ENCODE measurements at regions not wholly inside any gene's neighbourhood (a gene's known extent, or its start where the extent isn't known, plus 50 kb on each side); places are given as distances from the start of the nearest gene placed in this dataset.

DNA sequence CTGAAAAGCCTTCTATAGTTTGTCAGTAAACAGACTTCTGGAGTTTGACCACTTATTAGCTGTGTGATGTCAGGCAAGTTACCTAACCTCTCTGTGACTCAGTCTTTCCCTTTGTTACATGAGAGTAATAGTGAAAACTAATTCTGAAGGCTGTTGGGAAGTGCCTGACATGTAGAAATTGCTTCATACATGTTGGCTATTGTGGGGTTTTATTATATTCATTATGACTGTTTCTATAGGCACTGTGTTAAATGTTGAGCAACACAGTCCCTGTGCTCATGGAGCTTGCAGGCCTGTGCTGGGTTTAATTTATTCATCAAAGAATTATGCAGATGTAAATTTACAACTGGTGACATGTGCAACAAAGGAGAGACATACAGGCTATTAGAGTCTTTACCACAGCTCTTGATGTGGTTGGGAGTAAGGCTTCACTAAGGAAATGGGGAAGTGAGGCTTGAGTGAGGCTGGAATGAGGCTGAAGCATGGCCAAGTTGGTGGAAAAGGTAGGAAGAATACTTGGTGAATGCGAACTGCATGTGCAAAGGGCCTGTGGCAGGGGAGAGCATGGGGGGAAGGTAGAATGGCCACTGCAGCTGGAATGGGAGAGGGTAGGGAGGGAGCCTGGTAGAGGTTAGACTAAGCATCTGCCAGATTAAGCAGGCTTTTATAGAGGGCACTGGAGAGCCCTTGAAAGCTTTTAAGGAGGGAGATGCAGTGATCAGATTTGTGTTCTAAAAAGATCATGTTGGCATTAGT is 236.4 kb upstream of the CRY1 start:
- TF ChIP-seq, protein P1, sequence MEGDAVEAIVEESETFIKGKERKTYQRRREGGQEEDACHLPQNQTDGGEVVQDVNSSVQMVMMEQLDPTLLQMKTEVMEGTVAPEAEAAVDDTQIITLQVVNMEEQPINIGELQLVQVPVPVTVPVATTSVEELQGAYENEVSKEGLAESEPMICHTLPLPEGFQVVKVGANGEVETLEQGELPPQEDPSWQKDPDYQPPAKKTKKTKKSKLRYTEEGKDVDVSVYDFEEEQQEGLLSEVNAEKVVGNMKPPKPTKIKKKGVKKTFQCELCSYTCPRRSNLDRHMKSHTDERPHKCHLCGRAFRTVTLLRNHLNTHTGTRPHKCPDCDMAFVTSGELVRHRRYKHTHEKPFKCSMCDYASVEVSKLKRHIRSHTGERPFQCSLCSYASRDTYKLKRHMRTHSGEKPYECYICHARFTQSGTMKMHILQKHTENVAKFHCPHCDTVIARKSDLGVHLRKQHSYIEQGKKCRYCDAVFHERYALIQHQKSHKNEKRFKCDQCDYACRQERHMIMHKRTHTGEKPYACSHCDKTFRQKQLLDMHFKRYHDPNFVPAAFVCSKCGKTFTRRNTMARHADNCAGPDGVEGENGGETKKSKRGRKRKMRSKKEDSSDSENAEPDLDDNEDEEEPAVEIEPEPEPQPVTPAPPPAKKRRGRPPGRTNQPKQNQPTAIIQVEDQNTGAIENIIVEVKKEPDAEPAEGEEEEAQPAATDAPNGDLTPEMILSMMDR (IDR thresholded peaks at IDR 0.05 in 2 of 3, conservative IDR thresholded peaks at IDR 0.05 in 1 of 3; ENCODE audit: insufficient read depth in 2 of 3, low read depth in 1 of 3, low read length in 3 of 3): no peak
- TF ChIP-seq CHD2 (IDR thresholded peaks at IDR 0.05; ENCODE audit: low read depth, low read length) (no peak), MTA1 (IDR thresholded peaks at IDR 0.05; ENCODE audit: borderline replicate concordance) (no peak), FOXA1 (IDR thresholded peaks at IDR 0.05; ENCODE audit: borderline replicate concordance) (no peak), SAFB2 (IDR thresholded peaks at IDR 0.05; ENCODE audit: borderline replicate concordance, low read depth, low read length, severe bottlenecking) (no peak), POLR2AphosphoS5 (IDR thresholded peaks at IDR 0.05; ENCODE audit: control insufficient read depth, insufficient read depth, low read depth, low read length) (no peak), CBX2 (IDR thresholded peaks at IDR 0.05; ENCODE audit: insufficient read depth, low read length, poor library complexity, severe bottlenecking) (no peak)
- TF ChIP-seq, protein P2, sequence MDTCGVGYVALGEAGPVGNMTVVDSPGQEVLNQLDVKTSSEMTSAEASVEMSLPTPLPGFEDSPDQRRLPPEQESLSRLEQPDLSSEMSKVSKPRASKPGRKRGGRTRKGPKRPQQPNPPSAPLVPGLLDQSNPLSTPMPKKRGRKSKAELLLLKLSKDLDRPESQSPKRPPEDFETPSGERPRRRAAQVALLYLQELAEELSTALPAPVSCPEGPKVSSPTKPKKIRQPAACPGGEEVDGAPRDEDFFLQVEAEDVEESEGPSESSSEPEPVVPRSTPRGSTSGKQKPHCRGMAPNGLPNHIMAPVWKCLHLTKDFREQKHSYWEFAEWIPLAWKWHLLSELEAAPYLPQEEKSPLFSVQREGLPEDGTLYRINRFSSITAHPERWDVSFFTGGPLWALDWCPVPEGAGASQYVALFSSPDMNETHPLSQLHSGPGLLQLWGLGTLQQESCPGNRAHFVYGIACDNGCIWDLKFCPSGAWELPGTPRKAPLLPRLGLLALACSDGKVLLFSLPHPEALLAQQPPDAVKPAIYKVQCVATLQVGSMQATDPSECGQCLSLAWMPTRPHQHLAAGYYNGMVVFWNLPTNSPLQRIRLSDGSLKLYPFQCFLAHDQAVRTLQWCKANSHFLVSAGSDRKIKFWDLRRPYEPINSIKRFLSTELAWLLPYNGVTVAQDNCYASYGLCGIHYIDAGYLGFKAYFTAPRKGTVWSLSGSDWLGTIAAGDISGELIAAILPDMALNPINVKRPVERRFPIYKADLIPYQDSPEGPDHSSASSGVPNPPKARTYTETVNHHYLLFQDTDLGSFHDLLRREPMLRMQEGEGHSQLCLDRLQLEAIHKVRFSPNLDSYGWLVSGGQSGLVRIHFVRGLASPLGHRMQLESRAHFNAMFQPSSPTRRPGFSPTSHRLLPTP (IDR thresholded peaks at IDR 0.05; ENCODE audit: borderline replicate concordance, extremely low read depth, insufficient read length): no peak
- TF ChIP-seq, protein P3, sequence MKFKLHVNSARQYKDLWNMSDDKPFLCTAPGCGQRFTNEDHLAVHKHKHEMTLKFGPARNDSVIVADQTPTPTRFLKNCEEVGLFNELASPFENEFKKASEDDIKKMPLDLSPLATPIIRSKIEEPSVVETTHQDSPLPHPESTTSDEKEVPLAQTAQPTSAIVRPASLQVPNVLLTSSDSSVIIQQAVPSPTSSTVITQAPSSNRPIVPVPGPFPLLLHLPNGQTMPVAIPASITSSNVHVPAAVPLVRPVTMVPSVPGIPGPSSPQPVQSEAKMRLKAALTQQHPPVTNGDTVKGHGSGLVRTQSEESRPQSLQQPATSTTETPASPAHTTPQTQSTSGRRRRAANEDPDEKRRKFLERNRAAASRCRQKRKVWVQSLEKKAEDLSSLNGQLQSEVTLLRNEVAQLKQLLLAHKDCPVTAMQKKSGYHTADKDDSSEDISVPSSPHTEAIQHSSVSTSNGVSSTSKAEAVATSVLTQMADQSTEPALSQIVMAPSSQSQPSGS (CRISPR knock-in tag; IDR thresholded peaks at IDR 0.05): no peak
- TF ChIP-seq, protein P4, sequence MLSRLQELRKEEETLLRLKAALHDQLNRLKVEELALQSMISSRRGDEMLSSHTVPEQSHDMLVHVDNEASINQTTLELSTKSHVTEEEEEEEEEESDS (CRISPR knock-in tag; IDR thresholded peaks at IDR 0.05): no peak
- TF ChIP-seq, protein P5, sequence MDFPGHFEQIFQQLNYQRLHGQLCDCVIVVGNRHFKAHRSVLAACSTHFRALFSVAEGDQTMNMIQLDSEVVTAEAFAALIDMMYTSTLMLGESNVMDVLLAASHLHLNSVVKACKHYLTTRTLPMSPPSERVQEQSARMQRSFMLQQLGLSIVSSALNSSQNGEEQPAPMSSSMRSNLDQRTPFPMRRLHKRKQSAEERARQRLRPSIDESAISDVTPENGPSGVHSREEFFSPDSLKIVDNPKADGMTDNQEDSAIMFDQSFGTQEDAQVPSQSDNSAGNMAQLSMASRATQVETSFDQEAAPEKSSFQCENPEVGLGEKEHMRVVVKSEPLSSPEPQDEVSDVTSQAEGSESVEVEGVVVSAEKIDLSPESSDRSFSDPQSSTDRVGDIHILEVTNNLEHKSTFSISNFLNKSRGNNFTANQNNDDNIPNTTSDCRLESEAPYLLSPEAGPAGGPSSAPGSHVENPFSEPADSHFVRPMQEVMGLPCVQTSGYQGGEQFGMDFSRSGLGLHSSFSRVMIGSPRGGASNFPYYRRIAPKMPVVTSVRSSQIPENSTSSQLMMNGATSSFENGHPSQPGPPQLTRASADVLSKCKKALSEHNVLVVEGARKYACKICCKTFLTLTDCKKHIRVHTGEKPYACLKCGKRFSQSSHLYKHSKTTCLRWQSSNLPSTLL (IDR thresholded peaks at IDR 0.05): no peak
